ENCODE measurements at regions not wholly inside any gene's neighbourhood (a gene's known extent, or its start where the extent isn't known, plus 50 kb on each side); places are given as distances from the start of the nearest gene placed in this dataset.
"Not testable (repeated sequence)": the region's sequence is repeated elsewhere in the genome, so short reads cannot be mapped to it uniquely, and the experiment has no call there.

GRCh38 chr1:229119876-229120275 is 151.0 kb upstream of the RAB4A start:
- no peak for DNase-seq

GRCh38 chr1:229121845-229122436 is 149.0 kb upstream of the RAB4A start:
- DNase-seq = no peak

GRCh38 chr1:229122606-229123005 is 148.3 kb upstream of the RAB4A start:
- no peak for DNase-seq

- no peak for DNase-seq
Measured at GRCh38 chr1:229124116-229124515, 146.8 kb upstream of the RAB4A start.

DNA sequence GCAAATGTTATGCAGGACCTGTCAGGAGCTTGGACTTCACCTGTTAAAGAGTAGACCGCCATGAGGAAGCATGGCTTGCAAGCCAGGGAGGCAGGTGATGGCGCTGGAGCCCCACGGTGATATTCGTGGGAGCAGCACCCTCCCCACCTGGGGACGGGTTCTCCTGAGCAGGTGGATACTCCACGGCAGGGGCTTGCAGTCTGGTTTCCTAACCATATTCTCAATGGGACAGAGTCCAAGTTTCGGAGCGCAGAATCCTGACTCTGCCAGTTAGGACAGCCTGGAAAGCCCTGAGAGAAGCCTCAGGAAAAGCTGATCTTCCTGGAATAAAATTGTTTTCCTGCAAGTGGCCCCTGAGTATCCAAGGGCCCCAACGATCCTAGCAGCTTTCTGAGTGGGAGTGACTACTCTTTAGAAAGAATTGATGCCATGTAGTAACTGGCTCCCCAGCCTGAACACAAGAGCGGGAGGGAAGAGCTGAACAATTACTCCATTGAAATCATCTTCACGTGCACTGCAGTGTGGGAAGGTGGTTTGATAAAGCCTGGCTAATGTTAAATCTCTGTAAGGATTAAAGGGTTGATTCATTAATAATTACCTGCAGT is 146.3 kb upstream of the RAB4A start:
- DNase-seq = no peak

- peak; percentile 66 to 69 for DNase-seq
Measured at GRCh38 chr1:229127301-229127700, 143.6 kb upstream of the RAB4A start.

GRCh38 chr1:229128066-229128608 is 142.8 kb upstream of the RAB4A start:
- no peak for DNase-seq

- no peak for DNase-seq
Measured at GRCh38 chr1:229129301-229130027, 141.4 kb upstream of the RAB4A start.

- peak; percentile 94 to 95 for DNase-seq
Measured at GRCh38 chr1:229130028-229130668, 140.8 kb upstream of the RAB4A start.

DNA sequence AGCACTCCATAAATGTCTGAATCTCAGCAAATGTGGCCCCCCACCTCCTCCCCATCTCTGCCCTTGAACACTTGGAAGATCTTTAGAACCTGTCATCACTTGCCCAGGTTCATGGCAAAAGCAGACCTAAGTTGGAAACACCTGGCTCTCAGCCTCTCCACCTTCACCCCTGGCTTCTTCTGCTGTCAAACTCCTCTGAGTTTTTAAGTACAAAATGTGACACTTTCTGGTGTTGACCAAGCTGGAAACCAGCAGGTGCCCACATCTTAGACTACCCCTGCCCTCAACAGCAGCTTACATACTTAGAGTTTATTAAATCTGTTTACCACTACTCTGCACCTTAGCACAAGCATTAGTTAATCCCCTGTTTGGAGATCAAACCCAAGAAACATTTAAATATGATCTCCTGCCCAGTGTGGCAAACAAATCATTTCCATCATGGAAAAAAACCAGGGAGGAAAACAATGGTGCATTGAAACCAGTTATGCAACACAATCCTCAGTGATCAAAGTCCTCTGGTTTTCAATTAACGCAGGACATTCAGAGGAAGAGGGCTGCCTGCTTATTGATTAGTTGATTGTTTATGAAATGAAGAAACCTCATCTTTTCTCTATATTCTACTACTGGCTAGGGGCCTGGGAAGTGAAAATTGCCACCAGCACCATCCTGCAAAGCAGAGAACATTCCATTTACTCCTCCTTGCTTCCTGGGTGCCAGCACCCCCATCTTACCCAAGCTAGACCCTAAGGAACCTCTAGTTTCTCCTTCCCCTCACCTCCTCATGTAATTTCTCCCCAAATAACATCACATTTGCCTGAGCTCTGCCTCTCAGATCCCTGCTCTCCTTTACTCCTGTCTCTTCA is 139.4 kb upstream of the RAB4A start:
- DNase-seq = no peak

- no peak for DNase-seq
Measured at GRCh38 chr1:229132106-229132443, 138.8 kb upstream of the RAB4A start.

- DNase-seq = no peak
Measured at GRCh38 chr1:229132706-229133105, 138.2 kb upstream of the RAB4A start.

- DNase-seq = no peak
Measured at GRCh38 chr1:229133151-229133550, 137.8 kb upstream of the RAB4A start.

DNA sequence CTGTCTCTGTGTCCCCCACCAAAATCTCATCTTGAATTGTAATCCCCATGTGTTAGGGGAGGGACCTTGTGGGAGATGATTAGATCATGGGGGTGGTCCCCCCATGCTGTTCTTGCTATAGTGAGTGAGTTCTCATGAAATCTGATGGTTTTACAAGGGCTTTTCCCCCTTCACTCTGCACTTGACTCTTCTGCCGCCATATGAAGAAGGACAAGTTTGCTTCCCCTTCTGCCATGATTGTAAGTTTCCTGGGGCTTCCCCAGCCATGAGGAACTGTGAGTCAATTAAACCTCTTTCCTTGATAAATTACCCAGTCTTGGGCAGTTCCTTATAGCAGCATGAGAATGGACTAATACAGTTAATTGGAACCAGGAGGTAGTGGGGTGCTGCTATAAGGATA is 137.1 kb upstream of the RAB4A start:
- no peak for DNase-seq

GRCh38 chr1:229134381-229135217 is 136.3 kb upstream of the RAB4A start:
- not testable (repeated sequence) for DNase-seq

DNA sequence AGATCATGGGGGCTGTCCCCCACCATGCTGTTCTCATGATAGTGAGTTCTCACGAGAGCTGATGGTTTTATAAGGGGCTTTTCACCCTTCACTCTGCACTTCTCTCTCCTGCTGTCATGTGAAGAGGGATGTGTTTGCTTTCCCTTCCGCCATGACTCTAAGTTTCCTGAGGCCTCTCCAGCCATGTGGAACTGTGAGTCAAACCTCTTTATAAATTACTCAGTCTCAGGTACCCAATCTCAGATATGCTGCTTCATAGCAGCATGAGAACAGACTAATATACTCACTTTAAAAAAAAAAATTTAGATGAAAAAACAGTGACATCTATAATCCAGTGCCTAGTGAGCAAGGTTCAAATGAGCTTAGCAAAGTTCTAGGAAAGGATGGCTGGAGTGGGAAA is 135.1 kb upstream of the RAB4A start:
- DNase-seq = no peak

DNA sequence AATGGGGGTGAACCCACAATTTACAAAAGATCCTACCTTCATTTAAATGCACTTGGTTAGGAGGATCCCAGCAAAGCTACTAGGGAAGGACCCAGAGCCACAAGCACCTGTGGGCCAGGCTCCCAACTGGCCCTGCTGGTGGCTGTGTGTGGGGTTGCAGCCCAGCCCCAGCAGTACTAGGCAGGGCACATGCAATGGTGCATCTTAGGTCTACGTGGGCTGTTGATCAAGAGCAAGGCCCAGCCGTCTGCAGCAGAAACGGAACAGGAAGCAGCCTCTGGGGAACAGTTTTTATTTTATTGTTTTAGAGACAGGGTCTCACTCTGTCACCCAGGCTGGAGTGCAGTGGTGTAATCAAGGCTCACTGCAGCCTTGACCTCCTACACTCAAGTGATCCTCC is 134.1 kb upstream of the RAB4A start:
- no peak for DNase-seq

DNA sequence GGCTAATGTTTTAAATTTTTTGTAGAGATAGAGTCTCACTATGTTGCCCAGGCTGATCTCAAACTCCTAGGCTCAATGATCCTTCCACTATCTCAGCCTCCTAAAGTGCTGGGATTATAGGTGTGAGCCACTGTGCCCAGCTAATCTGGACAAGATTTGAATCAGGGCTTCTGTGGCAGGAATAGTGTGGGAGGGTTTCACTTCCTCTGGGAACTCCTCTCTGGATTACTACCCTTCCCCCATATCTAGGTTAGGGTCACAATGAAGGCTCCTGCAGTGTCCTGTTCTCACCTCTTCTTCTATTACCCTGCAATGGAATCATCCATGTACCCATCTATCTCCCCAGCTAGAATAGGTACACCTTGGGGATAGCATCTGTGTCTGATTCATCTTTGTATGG is 133.6 kb upstream of the RAB4A start:
- DNase-seq = no peak

- no peak for DNase-seq
Measured at GRCh38 chr1:229138058-229138457, 132.9 kb upstream of the RAB4A start.

- DNase-seq = no peak
Measured at GRCh38 chr1:229139331-229140118, 131.4 kb upstream of the RAB4A start.

DNA sequence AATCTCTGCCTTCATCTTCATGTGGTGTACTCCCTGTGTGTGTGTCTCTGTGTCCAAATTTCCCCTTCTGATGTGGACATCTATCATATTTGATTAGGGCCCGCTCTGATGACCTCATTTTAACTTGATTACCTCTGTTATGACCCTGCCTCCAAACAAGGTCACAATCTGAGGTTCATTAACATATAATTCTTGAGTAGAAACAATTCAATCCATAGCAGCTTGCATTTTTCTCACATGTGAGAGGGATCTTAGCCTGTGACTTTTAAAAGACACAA is 130.9 kb upstream of the RAB4A start:
- no peak for DNase-seq

Data from AML-193 (cell line).